Activated CD4-positive, alpha-beta T cell treated with anti-CD3 and anti-CD28 coated beads for 4 hours (primary cell): ENCODE measurements at regions not wholly inside any gene's neighbourhood (a gene's known extent, or its start where the extent isn't known, plus 50 kb on each side); places are given as distances from the start of the nearest gene placed in this dataset.
"Not testable (repeated sequence)": the region's sequence is repeated elsewhere in the genome, so short reads cannot be mapped to it uniquely, and the experiment has no call there.

Experiments used
- DNase-seq, 2 donors: peaks; one replicate each; pipeline ENCODE4 v3.0.0-alpha.2; 2020

DNA sequence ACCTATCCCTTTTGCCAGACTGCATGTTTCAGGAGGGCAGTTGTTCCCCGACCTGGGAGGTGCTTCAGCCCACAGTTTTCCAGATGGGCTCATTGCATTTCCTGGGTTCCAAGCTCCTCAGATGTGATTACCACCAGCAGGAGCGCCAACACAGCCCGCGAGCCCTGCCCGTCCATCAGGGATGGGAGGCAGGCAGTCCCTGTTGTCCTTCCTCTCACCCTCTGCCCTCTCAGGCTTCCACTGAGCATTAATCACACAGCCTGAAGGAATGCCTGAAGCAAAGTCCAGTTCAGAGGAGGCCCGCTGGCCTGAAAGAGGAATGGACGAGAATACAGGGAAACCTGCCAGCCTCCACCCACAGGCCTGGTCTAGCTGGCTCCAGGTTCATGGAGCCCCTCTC, 256.3 kb upstream of the SDK2 start:
- DNase-seq: no peak

DNA sequence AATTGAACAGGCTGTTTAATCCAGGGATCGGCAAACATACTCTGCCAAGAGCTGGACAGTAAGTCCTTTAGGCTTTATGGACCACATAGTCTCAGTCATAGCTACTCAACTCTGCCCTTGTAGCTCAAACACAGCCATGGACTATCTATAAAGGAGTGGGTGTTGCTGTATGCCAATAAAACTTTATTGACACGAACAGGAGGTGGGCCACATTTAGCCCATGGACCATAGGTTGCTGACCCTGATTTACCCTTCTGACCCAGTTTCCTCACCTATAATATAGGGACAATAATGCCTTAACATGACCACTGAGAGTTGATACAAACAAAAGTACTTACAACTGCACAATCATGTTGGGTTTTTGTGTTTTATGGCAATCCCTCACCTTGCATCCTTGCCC, 257.0 kb upstream of the SDK2 start:
- no peak for DNase-seq

DNA sequence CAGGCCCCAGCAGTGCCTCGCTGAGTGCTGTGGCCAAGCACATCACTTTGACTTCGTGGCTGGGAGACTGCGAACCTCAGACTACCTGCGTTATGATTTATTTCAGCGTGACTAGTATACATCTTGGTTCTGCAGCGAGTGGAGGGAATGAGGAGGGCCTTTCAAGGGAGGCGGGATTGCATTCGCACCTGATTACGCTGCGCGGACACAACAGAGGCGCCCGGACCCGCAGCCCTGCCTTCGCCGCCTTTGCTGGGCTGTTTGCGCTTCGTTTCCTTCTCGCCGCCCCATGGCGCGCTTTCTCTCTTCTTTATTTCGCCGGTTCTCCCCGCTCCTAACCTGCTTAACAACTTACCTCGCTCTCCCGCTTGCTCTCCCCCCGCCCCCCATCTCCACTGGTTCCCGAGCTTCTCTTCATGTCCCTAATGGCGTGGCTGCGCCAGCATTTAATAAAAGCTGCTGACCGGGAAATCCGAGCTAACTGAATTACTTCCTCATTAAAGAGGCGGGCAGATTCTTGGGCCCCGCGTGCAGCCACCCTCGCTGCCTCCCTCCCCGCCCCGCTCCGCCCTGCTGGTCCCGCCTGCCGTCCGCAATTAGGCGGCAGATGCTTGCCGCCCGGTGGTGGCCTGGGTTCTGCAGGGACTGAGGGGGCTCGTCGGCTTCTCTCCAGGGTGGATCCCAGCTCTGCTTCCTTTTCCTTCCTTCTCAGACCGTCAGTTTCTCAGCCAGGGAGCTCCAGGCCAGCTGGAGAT, 257.6 kb upstream of the SDK2 start:
- DNase-seq: peak in 1 of 2 donors; percentile 7

DNA sequence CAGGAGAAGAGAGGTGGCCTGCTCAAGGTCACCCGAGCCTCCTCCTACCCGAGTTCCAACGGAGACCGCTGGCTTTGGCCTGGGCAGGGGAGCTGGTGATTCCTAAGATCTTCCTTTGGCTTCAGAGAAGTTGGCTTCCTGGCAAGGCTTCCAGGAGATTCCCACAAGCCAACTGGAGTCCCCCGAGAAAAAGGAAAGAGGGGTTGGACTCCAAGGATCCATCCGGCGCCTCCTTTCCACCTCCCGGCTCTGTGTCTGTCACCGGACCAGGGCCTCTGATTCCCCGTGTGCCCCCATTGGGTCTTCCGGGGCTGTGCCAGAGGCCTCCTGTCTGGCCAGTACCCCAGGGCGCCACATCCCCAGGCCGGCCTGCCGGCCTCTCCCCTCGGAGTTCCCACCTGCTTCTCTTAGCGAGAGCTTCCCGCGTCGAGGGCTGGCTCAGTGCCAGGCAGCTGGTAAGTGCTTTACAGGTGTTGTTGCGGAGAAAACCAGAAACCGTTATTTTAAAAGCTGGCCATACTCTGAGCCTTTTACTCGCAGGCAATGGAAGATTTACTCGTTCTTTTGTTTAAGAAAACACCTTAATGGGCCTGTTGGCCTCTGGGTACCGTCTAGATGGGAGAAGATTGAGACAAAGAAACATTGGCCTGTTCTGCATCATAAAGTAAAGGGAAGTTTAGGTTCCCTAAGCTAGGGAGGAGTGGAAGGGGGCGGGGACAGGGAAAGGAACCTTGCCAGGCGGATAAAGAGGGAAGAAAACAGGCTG, 258.4 kb upstream of the SDK2 start:
- no peak for DNase-seq

DNA sequence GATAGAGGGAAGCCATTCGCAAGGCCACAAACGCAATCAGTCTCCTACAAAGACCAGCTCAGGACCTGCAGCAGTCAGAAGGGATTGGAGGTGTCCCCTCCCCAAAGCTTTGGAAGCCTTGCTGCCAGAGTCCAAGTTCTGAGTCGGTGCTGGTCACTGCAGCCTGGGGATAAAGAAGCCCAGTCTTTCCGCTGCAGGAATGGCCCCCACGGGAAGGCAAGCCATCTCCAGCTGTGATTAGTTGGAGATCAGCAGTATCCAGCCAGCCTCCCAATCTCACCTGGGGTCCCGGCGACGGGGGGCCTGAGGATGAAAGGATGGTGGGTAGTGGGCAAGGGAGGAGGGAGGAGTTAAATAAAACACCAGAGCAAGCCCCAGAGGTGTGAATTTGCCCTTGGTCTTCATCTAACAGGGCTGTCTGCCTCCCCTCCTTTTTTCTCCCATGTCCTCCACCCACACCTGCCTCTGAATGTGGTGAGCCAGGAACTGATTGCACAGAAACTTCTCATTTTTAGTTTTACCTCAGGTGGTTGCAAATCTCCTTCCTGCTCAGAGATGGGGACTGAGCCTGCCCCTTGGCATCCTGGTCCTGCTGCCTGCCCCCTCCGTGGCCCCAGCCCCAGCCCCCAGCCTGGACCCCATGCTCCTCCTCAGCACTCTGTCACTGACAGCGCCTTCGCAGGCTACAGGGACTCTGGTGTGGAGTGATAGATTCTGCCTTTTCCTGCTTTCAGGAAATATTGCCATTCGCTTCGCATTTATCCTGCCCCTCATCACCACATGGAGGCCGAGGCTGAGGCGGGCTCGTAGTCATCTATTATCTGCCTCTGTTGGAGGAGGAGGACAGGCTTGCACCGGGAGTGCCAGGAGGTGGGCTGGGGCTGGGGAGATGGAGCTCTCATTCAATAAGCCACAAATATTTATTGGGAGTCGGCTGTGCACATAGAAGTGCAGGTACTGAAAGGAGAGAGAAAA, 262.9 kb upstream of the SDK2 start:
- no peak for DNase-seq

DNA sequence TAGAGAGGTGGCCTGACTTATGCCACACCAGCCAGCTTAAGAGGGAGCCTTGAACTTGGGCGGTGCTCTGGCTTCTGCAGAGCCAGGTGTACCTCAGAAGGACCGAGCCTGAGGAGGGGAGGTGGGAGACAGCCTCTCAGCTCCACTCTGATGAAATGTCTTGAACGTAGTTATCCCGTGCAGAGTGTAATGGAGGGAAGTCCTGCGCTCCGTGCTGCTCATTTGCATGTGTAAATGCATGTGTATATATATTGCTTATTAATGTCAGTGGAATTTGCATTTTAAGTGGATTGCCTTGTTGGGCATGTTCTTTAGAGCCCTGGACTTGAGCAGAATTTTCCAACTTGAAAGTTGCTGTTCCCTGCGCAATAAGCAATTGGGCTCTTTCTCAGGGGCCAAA, 264.9 kb upstream of the SDK2 start:
- DNase-seq: no peak

DNA sequence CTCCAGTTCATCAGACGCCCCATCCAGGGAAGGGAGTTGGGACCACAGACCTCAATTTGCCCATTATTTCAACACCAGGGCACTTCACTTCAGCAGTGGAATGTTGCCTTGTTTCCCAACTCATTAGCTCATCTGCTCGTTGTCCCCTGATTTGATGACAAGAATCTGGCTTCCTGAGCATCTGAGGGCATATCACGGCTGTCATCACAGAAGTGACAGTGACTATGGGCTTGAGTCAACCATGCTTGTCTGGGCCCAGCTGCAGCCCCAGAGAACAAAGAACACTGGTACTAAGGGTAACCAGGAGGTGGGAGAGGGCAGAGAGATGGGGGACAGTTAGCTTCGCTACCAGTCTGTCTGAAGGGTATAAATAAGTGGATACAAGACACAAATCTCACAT, 266.0 kb upstream of the SDK2 start:
- DNase-seq: no peak

DNA sequence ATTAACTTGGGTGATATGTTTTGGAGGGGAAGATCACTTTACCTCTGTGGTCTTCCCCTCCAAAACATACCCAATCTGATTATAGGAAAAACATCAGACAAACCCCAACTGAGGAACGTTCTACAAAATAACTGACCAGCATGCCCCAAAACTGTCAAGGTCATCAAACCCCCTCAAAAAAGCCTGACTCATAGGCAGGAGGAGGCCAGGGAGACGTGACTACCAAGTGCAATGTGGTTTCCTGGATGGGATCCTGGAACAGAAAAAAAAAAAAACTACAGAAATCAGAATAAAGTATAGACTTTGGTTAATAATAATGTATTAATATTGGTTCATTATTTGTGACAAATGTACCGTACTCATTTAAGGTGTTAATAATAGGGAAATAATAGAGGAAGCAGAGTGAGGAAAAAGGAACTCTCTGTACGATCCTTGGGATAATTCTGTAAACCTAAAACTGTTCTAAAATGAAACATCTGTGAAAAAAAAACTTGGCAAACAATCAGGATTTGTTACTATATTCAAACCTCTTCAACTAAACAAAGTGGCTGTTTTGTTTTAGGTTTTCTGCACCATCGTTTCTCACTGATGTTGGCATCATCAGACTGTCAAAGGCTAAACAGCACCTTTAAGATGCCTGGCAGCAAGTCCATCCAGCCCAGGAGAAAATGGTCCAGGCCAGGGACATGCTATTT, 266.7 kb upstream of the SDK2 start:
- DNase-seq: no peak

DNA sequence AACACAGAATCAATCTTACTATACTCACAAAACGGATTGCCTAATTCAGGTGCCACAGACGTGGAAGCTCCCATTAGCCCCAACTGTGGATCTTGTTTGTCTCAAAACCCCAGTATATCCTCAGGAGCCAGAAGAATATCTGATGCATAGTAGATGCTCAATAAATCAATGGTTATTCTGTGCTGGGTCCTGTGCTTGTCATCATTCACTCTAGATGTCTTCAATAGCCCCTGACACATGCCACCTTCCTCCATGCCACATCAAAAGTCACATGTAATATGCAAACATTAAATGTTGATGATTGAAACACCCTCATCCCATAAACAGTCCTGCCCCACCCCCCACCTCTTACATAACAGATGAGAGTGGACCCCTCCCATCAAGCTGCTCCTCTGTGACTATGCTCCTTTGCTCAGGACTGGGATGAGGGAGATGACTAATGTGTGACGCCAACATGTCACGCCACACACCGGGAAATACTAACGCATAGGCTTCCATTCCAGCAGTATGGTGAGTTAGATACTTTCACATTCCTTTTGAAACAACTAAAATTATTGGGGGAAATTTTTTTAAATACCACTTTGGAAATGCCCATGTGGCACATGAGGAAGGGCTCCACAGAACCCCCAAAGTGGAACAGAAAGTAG, 267.6 kb upstream of the SDK2 start:
- DNase-seq: no peak

DNA sequence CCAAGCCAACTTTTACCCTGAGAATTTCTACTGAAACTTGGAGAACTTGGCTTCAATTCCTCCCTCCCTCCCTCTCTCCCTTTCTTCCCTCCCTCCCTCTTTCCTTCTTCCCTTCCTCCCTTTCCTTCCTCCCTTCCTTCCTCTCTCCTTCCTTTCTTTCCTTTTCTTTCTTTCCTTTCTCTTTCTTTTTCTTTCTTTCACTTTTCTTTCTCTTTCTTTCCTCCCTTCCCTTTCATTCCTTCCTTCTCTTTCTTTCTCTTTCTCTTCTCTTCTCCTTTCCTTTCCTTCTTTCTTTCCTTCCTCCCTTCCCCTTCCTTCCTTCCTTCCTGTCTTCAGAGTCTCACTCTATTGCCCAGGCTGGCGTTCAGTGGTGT, 268.1 kb upstream of the SDK2 start:
- no peak for DNase-seq

DNA sequence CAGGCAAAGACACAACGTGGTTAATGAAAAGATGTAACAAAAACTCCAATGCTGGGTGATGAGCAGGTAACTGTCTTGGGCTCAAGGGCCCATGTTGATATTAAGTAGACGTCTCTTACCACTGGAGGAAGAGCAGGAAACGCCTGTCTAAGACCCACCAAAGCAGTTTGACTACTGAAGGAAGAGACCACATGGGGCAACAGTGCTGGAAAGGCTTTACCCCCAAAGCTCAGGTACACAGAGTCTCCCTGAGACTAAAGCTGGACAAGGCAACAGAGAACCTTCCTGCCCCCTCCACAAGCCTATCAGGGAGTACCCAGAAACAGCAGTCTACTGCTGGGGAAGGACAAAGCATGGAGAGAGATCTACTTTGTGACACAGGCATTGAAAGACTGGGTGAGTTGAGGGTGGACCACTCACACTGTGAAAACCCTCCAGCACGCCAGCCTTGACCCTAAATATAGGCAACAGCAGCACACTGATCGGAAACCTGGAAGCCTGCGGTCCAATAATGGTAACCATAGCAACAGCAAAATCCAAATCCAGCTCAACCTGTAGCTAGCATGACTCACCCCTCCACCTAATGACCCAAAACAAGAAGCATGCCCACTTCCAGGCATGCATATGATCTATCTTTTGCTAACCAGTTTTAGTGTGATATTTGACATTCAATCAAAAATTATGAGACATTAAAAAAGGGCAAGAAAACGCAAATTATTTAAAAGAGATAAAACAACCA, 270.5 kb upstream of the SDK2 start:
- no peak for DNase-seq

DNA sequence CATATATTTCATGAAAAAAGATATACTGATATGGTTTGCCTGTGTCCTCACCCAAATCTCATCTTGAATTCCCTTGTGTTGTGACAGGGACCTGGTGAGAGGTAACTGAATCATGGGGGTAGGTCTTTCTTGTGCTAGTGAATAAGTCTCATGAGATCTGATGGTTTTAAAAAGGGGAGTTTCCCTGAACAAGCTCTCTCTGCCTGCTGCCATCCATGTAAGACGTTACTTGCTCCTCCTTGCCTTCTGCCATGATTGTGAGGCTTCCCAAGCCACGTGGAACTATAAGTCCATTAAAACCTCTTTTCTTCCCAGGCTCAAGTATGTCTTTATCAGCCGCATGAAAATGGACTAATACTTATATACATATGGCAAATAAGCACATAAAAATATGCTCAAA, 274.8 kb upstream of the SDK2 start:
- not testable (repeated sequence) for DNase-seq

DNA sequence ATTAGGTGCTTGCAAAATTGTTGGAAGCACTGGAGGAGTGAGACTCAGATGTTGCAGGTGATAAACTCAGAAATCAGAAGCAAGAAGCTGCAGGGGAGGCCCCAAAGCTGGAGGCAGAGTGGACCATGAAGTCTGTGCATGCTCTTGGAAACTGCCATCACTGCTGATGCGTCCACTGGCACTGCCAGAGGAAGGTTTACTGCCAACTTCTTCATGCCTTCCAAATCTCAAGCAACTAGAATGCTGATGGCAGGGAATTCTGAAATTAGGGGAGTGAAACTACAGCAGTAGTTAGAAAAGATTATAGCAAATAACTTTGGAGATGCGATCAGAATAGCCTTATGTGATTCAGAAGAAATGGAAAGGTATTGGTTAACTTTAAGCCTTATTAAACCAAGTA, 277.1 kb upstream of the SDK2 start:
- no peak for DNase-seq

DNA sequence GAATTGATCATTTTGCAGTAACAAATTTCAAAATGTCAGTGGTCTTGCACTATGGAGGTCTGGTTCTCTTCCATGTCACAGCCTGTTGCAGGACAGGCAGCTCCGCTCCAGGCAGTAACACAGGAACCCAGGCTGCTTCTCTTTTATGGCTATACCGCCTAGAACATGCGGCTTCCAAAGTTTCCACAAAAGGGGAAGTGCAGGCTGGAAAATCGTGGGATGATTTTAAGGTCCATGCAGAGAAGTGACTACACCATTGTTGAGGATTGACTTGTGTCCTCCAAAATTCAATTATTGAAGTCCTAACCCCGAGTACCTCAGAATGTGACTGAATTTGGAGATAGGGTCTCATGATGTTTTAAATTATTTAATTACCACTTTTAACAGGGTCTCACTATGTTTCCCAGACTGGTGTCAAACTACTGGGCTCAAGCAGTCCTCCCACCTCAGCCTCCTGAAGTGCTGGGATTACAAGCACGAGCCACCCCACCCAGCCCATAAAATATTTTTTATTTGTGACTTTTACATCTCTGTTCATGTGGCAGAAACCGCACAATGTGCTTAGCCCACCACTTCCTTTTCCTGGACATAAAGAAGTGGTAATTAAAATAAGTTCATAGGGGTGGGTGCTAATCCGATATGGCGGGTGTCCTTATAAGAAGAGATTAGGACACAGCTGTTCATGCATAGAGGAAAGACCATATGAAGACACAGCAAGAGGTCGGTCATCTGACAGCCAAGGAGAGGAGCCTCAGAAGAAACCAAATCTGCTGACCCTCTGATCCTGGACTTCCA, 279.2 kb upstream of the RPL38 start:
- no peak for DNase-seq

DNA sequence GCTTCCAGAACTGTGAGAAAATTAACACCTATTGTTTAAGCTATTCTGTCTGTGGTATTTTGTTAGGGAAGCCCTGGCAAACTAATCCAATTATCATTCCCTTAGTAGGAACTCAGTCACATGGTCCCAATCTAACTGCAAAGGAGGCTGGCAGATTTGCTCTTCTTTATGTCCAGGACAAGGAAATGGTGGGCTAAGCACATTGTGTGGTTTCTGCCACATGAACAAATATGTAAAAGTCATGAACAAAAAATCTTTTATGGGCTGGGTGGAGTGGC, 278.6 kb upstream of the RPL38 start:
- DNase-seq: no peak

DNA sequence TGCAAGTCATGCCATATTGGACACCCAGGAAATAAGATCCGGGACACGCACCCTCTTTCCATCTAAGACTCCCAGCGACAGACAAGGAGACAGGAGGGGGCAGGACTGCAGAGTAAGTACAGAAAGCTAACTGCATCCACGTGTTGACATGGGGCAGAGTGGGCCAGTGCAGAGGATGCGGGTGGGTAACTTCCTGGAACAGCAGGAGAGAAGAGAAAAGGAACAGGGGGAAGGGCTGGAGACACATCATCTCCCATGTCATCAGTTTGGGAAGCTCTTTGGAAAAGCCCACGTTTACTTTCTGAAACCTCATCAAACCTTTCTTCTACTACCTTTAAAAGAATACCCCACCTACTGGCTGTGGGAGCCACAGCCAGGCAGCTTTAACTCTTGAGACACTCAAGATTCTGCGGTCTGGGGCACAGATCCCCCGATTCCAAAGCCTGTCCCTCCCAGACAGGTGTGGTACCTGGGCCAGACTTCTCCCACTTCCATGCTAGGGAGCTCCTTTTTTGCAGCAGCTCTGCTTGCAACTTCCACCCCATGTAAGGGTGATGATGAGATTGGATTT, 273.5 kb upstream of the RPL38 start:
- no peak for DNase-seq

DNA sequence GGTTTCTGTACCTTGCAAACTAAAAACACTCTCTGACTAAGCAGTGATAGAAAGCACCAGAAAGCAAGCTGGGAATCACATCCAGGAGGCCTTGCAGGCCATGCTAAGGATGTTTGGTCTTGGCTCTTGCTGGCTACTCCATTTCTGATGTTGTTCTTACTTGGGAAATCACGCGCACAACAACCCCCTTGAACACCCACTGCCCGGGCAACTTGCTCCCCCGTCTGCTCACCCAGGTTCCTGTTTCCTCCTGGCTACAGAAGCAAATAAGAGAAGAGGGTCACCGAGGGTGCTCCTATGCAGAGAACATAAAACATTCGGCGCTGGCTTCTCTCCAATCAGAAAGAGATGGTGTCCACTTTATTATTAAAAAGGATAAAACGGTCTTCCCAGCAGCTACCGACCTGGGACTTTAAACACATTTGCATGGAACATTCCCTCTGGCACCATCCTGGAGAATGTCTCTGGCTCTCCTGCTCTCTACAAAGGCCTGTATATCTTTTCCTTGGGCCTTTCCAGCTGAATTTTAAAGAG, 271.2 kb upstream of the RPL38 start:
- DNase-seq: no peak

DNA sequence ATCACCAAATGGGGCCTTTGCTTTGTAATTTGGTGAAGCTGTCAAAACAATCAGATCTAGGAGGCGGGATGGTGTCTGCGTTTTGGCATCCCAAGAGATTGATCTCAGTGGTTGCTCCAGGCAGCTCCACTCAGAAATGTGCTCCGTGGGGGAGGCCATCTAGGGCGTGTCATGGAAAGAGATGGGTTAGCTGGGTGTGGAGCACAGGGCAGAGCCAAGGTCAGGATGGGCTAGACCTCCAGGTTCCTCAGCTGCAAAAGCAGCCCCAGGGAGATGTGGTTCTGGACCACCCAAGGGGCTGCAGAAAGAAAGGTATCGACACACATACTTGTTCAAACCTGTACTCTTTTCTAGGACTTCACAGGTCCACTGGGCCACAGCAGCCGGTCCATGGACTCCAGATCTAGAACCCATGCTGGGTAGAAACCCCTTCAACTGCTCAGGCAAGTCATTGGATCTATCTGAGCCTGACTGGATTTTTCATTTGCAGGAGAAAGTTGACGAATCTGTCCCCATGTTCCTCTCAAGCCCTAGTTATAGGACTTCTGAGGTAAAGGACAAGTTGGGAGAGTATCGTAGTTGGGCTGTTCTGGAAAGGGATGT, 270.2 kb upstream of the RPL38 start:
- no peak for DNase-seq

DNA sequence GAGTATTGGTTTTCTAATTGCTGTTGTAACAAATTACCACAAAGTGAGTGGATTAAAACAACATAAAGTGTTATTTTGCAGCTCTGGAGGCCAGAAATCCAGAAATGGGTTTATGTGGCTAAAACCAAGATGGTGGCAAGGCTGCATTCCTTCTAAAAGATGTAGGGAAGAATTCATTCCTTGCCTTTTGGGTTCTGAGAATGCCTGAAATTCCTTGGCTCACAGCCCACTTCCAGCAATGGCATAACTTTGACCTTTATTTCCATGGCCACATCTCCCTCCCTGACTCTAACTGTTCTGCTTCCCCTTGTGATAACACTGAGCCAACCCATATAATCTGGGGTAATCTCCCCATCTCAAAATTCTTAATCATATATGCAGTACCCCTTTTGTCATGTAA, 269.6 kb upstream of the RPL38 start:
- no peak for DNase-seq

DNA sequence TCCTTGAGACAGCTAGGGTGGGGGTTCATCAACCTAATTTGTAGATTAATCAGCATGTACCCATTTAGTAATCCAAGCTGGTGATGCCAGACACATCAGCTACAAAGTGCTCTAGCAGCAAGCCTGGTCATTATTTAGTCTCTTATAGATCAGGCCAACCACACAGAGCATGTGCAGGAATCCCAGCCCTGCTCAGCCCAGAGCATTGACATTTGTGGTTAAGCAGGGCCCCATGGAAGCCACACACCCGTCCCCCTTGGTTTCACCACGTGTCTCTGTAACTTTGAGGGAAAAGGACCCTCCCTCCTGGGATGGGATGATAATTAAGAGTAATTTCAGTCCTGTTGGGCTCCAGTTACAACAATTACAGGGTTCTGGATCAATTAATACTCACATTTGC, 268.8 kb upstream of the RPL38 start:
- no peak for DNase-seq
